Hindlimb muscle (tissue), 1 donor: ENCODE measurements at regions not wholly inside any gene's neighbourhood (a gene's known extent, or its start where the extent isn't known, plus 50 kb on each side); places are given as distances from the start of the nearest gene placed in this dataset.

Experiments used
- DNase-seq: peaks from one replicate; pipeline ENCODE4 v3.0.0-alpha.2; 2013

- no peak for DNase-seq
Measured at GRCh38 chr5:173720953-173721600, 104.6 kb upstream of the BOD1 start.

DNA sequence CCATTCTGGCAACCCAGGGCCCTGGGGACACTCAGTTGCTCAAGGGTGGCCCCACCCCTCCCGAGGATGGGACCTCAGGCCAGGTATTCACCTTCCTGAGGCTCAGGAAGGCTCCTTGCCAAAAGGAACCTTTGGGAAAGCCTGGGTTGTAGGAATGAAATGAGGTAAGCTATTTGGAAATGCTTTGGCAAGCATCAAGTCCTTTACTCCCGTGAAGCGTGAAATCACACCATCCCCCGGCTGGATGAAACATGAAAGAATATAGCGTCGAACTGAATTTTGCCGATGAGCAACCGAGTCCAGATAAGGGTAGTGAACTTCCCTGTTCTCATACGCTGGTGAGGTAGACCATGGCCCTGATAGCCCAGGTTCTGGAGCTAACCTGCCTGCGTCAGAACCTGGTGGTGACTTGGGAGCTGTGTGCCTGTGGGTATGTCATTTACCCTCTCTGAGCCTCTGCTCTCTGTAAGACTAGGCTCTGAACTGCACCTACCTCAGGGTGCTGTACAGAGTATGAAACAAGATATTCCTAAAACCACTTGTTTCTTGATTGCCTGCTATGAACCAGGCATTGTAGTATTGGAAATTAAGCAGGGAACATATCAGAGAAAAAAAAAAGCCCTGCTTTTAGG, 105.3 kb upstream of the BOD1 start:
- no peak for DNase-seq

DNA sequence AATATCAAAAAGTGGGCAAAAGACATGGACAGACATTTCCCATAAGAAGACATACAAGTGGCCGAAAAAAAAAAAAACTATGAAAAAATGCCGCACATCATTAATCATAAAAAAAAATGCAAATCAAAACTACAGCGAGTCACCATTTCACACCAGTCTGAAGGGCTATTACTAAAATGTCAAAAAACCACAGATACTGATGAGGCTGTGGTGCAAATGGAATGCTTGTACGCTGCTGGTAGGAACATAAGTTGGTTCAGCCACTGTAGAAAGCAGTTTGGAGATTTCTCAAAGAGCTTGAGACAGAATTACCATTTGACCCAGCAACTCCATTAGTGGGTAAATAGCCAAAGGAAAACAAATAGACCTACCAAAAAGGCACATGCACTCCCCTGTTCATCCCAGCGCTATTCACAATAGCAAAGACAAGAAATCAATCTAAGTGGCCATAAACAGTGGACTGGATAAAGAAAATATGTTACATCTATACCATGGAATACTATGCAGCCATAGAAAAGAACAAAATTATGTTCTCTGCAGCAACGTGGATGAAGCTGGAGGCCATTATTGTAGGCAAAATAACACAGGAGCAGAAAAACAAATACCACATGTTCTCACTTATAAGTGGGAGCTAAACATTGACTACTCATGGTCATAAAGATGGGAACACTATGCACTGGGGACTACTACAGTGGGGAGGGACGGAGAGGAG, 110.6 kb upstream of the BOD1 start:
- no peak for DNase-seq

DNA sequence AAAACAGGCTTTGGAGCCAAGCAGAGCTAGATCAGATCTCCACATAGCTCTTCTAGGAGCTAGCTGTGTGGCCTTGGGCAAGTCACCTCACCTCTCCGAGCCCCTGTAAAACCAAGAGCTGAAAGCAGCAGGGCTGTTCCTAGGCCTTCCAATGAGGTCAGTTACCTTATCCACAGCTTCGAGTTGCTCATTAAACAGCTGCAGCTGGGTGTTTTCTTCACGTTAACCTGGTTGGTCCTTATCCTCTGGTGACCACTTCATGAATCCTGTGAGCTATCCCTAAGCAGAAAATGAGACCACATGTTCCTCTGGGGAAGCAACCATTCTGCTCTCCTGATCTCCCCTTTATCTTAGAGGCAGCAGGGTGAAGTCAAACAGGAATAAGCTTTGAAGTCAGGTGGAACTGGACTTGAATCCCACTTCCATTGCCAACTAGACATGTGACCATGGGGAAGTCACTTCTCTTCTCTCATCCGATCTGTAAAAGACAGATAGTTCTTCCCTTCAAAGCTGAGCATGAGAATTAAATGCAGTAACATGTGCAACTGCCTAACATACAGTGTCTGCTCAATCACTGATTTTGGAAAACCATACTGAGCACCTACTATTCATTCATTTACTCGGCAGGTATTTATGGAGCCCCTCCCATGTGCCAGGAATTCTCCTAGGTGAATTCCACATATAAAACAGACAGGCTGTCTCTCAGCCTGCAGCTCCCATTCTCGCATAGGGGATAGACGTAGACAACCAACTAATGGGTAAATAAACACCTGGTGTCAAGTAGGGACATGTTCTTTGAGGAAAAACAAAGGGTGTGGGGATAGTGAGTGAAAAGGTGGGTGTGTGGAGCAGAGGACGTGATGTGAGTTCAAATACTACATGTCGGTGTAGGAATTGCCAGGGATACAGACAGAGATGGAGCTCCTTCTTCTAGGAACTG, 111.7 kb upstream of the BOD1 start:
- no peak for DNase-seq

DNA sequence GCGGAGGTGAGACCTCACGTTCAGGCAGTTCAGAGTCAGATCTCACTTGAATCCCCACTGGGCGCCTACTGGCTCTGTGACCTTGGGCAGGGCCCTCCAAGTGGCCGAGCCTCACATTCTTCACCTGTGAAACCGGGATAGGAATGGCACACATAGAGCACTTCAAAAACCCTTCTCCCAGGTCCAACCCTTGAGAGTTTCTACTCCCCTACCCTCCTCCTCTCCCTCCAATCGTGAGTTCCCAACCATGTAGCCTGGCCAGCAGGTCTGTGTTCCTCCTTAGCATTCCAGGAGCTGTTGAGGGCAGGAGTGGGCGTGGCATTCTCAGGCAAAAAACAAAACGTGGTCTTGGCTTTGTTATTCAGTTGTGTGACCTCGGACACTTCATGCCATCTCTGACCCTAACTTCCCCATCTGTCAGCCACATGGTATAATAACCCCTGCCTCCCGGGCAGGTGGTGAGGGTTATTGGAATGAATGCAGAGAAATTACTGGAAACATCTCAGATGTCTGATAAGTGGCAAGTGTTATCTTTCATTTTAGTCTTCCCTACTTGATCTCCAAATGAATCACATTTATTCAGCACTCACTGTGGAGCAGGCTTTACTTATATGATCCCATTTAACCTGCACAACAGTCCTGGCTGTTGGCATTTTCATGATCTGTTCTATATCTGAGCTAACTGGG, 112.8 kb upstream of the BOD1 start:
- DNase-seq: no peak

GRCh38 chr5:173730632-173731298, 114.3 kb upstream of the BOD1 start:
- DNase-seq: no peak

- no peak for DNase-seq
Measured at GRCh38 chr5:173733021-173733420, 116.6 kb upstream of the BOD1 start.

DNA sequence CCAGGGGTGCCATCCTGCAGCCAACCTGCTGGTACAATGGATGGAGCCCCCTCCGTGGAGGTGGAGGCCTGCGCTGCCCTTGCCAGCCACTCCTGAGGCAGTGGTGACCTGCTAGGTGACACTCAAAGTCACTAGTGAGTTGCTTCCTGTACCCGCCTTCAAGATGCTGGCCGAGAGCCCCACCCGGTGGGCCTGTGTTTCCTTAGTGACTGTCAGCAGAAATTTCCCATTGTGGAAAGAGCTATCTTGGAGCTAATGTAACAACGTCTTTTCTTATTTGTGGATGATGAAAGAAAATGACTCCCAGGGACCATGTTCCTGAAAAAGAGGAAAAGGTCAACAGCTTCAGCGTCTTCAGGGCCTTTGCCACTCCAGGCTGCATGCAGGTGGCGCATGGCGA, 117.0 kb upstream of the BOD1 start:
- DNase-seq: no peak

GRCh38 chr5:173733831-173734501, 117.5 kb upstream of the BOD1 start:
- DNase-seq: no peak

DNA sequence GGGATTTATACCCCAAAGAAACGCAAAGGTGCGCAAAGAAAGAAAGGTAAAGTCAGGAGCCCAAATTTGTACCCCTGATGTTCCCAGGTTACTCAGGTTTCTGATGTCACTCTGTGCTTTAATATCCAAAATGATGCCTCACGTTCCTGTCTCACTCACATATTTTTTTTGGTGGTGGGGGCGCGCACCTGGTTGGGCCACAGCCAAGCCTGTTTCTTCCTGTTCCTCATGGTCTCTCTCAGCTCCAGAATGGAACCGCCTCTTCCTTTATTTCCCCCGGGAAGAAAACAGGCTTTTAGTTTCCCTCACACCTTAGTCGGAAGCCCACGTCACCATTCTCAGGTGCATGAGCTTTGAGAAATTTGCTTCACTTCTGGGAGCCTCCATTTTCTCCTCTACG, 118.3 kb upstream of the BOD1 start:
- no peak for DNase-seq

GRCh38 chr5:173735184-173735583, 118.7 kb upstream of the BOD1 start:
- no peak for DNase-seq

- DNase-seq: no peak
Measured at GRCh38 chr5:173735691-173736090, 119.2 kb upstream of the BOD1 start.

- no peak for DNase-seq
Measured at GRCh38 chr5:173736374-173736773, 119.9 kb upstream of the BOD1 start.

GRCh38 chr5:173736923-173737412, 120.5 kb upstream of the BOD1 start:
- DNase-seq: no peak

DNA sequence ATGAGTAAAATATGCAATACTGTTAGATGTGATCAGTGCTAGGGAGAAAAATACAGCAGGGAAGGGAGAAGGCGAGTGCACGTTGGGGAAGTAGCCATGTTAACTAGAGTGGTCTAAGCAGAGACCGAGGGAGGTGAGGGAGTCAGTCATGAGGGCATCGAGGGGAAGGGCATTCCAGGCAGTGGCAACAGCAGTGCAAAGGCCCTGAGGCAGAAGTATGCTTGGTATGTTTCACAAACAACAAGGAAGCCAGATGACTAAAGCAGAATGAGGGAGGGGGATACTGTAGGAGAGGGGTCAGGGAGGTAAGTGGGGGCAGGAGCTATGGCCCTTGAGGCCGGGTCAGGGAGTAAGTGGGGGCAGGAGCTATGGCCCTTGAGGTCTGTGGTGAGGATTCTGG, 123.3 kb upstream of the BOD1 start:
- no peak for DNase-seq

DNA sequence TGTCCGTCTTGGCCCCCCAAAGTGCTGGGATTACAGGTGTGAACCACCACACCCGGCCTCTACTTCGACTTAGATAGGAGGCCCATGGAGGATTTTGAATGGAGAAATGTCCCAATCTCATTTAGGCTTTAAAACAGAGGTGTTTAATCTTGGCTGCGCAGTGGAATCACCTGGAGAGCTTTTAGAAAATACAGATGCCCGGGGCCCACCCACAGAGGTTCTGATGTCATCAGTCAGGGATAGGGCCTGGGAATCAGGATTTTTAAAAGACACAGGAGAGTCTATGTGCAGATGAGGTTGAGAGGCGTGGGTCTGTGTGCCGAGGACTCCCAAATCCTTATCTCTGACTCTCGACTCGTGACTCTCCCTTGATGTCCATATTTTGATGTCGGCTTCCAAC, 124.0 kb upstream of the BOD1 start:
- DNase-seq: no peak

DNA sequence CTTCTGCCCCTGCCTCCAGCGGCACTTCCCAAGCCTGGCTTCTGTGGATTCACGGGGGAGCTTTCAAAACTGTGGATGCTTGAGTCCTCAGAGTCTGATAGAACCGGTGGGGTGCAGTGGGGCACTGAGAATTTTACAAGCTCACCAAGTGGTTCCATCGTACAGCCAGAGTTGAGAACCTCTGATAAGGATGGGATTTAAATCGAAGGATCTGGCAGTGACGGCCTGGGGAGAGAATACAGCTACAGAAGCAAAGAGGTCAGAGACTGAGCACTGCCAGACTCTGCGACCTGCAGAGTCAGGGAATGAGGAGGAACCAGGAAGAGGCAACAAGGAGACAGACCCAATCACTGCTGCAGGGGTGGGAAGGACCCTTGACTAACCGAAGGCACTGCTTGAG, 124.6 kb upstream of the BOD1 start:
- no peak for DNase-seq

GRCh38 chr5:173741729-173742431, 125.4 kb upstream of the BOD1 start:
- no peak for DNase-seq

DNA sequence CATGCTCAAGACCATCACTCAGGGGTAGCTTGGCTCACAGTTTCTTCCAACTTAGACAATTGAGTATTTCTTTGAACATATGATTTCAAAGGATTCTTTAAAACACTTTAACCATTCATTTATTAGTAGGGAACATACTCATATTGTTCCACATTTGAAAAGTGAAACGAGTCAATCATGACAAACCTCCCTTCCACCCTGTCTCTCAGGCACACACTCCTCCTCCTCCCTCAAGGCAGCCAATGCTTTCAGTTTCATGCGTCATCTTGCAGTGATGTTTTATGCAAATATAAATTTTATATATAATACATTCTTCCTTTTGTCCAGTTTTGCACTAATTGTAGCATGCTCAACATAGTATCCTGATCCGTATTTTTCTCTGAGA, 126.0 kb upstream of the BOD1 start:
- DNase-seq: no peak

GRCh38 chr5:173743641-173744343, 127.3 kb upstream of the BOD1 start:
- no peak for DNase-seq
